ENCODE measurements at regions not wholly inside any gene's neighbourhood (a gene's known extent, or its start where the extent isn't known, plus 50 kb on each side); places are given as distances from the start of the nearest gene placed in this dataset.

GRCh38 chr4:45292844-45293243, 566.5 kb upstream of the GNPDA2 start:
- TF ChIP-seq EGR1 (IDR thresholded peaks at IDR 0.05) (no peak), TAF1 (IDR thresholded peaks at IDR 0.05; ENCODE audit: low read depth) (no peak), USF1 (IDR thresholded peaks at IDR 0.05) (no peak), REST (IDR thresholded peaks at IDR 0.05; ENCODE audit: low read depth) (no peak), RAD21 (IDR thresholded peaks at IDR 0.05; ENCODE audit: low read depth) (no peak), CREB1 (IDR thresholded peaks at IDR 0.05; ENCODE audit: low read depth) (no peak)

Measured in Ishikawa (cell line).